ENCODE measurements at regions not wholly inside any gene's neighbourhood (a gene's known extent, or its start where the extent isn't known, plus 50 kb on each side); places are given as distances from the start of the nearest gene placed in this dataset.

DNA sequence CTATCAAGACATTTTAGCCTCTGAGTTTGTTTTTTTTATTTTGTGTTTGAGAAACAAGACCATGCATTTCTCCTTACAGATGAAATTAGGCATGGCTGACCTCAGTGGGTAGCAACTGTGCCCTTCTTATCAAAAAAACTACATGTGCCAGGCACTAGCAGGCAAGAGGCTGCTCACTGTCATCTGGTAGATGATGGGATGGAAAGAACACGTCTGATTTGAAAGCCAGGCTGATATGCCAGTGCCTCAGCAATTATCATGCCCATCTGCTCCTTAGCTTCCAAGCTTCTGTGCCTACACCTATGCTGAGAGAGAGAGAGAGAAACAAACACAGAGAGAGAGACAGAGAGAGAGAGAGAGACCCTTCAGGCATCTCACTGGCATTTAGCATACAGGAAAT, 149.9 kb downstream of the C6orf118 start:
- TF ChIP-seq CTCF (IDR thresholded peaks at IDR 0.05; ENCODE audit: low read depth, low read length, poor library complexity, severe bottlenecking), result no peak
- no peak for TF ChIP-seq EZH2phosphoT487 (IDR thresholded peaks at IDR 0.05; ENCODE audit: borderline replicate concordance, low read length)
